Duodenal mucosa (tissue), 2 donors: ENCODE measurements at regions not wholly inside any gene's neighbourhood (a gene's known extent, or its start where the extent isn't known, plus 50 kb on each side); places are given as distances from the start of the nearest gene placed in this dataset.

Experiments used
- H3K27ac ChIP-seq: one replicate; pipeline ENCODE4 v1.7.0; 2013; ENCODE audit warnings: low read depth, low read length
- H3K27me3 ChIP-seq, 2 donors: one replicate each; pipeline ENCODE4 v1.7.0; 2013; ENCODE audit warnings: low read length in 2 of 2, control low read depth in 1 of 2; ENCODE audit not compliant: insufficient read depth in 2 of 2, control insufficient read depth in 1 of 2
- H3K36me3 ChIP-seq, 2 donors: one replicate each; pipeline ENCODE4 v1.7.0; 2013; ENCODE audit warnings: low read length in 2 of 2, control low read depth in 1 of 2; ENCODE audit not compliant: insufficient read depth in 2 of 2, control insufficient read depth in 1 of 2
- H3K4me1 ChIP-seq, 2 donors: one replicate each; pipeline ENCODE4 v1.7.0; 2013; ENCODE audit warnings: low read length in 2 of 2, control low read depth in 1 of 2; ENCODE audit not compliant: insufficient read depth in 2 of 2, control insufficient read depth in 1 of 2
- H3K4me3 ChIP-seq, 2 donors: one replicate each; pipeline ENCODE4 v1.7.0; 2013; ENCODE audit warnings: low read length in 2 of 2, low read depth in 1 of 2
- H3K9ac ChIP-seq, 2 donors: one replicate each; pipeline ENCODE4 v1.7.0; 2013; ENCODE audit warnings: low read length in 2 of 2, low read depth in 1 of 2
- H3K9me3 ChIP-seq, 2 donors: one replicate each; pipeline ENCODE4 v1.7.0; 2013; ENCODE audit warnings: low read length in 2 of 2, control low read depth in 1 of 2; ENCODE audit not compliant: control insufficient read depth in 1 of 2

DNA sequence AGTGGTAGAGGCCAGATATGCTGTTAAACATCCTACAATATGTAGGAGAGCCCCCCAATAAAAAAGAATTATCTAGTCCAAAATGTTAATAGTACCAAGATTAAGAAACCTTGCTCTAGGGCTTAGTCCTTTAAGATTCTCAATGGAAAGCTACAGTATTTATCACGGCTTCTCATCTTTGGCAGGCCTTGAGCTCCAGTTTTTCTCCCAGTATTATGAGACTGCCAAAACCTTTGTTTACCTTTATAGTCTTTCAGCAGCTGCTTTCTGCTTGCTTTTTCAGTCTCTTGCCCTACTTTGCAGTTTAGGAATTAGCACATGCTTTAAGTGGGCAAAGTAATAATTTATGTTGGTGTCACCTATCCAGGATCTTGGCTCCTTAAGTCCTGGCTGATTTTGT is 59.7 kb downstream of the NHLRC1 start:
- Histone ChIP-seq H3K9me3 (no peaks in the 10 kb centered on the region), H3K4me1 (no peaks in the 10 kb centered on the region), H3K9ac (no peak overlapping the region), H3K27ac (no peak overlapping the region), H3K27me3 (no peaks in the 10 kb centered on the region), H3K36me3 (no peaks in the 10 kb centered on the region), H3K4me3 (no peak overlapping the region)

DNA sequence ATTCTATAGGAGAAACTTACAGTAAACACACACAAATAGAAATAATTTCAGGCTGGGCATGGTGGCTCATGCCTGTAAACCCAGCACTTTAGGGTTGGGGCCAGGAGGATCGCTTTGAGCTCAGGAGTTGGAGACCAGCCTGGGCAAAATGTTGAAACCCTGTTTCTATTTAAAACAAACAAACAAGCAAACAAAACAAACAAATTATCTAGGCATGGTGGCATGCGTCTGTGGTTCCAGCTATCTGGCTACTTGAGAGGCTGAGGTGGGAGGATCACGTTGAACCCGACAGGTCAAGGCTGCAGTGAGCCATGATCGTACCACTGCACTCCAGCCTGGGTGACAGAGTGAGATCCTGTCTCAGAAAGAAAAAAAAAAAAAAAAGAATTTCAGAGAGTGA is 64.0 kb downstream of the NHLRC1 start:
- Histone ChIP-seq H3K27ac (no peak overlapping the region), H3K27me3 (peaks cover 0 to 3% of the 10 kb centered on the region in 2 donors), H3K36me3 (no peaks in the 10 kb centered on the region), H3K4me3 (no peak overlapping the region), H3K4me1 (peaks cover 14 to 27% of the 10 kb centered on the region in 2 donors), H3K9ac (no peak overlapping the region), H3K9me3 (no peaks in the 10 kb centered on the region)

DNA sequence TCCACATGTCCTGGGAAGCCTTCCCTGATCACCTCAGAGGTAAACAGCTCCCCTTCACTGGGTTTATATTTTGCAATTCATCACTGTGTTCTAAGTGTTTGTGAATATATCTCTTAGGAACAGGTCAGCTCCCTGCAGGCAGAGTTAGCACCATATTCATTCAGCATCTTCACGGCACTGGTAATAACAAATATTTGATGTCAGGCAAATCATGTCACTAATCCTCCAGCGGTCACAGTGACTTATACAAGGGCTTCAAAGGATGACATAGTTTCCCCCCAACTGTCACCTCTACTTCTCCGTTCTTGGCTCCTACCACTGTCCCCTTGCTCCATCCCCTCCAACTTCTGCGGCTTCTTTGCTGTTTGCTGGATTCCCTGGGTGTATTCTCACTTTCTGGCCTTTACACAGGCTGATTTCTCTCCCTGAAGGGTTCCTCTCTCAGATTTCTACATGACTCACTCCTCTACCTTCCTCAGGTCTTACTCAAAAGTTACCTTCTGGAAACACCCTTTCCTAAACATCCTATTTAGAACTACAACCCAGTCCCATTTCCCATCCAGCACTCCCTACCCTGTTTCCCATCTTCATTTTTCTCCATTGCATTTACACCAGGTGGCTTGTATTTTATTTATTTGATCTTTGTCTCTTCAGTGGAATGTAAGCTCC is 66.6 kb downstream of the NHLRC1 start:
- Histone ChIP-seq H3K27ac (no peak overlapping the region), H3K9ac (no peak overlapping the region), H3K27me3 (peaks cover 0 to 3% of the 10 kb centered on the region in 2 donors), H3K9me3 (no peaks in the 10 kb centered on the region), H3K4me3 (no peak overlapping the region), H3K4me1 (peaks cover 21 to 43% of the 10 kb centered on the region in 2 donors), H3K36me3 (no peaks in the 10 kb centered on the region)

- H3K9me3 ChIP-seq: no peaks in the 10 kb centered on the region
- no peak overlapping the region for H3K4me3 ChIP-seq
- H3K27me3 ChIP-seq: peaks cover 0 to 3% of the 10 kb centered on the region in 2 donors
- no peak overlapping the region for H3K27ac ChIP-seq
- H3K36me3 ChIP-seq: no peaks in the 10 kb centered on the region
- no peak overlapping the region for H3K9ac ChIP-seq
- H3K4me1 ChIP-seq: peaks cover 21 to 43% of the 10 kb centered on the region in 2 donors
Measured at GRCh38 chr6:18055098-18055497, 67.4 kb downstream of the NHLRC1 start.

- no peaks in the 10 kb centered on the region for H3K9me3 ChIP-seq
- H3K4me3 ChIP-seq: peak overlapping the region in 1 of 2 donors; percentile 14
- peaks cover 21 to 43% of the 10 kb centered on the region in 2 donors for H3K4me1 ChIP-seq
- peak overlapping the region in 1 of 2 donors; percentile 15 for H3K9ac ChIP-seq
- H3K27ac ChIP-seq: no peak overlapping the region
- H3K36me3 ChIP-seq: no peaks in the 10 kb centered on the region
- H3K27me3 ChIP-seq: peaks cover 0 to 3% of the 10 kb centered on the region in 2 donors
Measured at GRCh38 chr6:18053555-18054445, 66.4 kb upstream of the KIF13A start.

GRCh38 chr6:18053078-18053477 is 65.6 kb upstream of the KIF13A start:
- H3K9me3 ChIP-seq: no peaks in the 10 kb centered on the region
- H3K27ac ChIP-seq: peak overlapping the region; percentile 42
- peak overlapping the region in 1 of 2 donors; percentile 15 for H3K9ac ChIP-seq
- H3K4me3 ChIP-seq: peak overlapping the region in 1 of 2 donors; percentile 16
- peaks cover 23 to 46% of the 10 kb centered on the region in 2 donors for H3K4me1 ChIP-seq
- peaks cover 0 to 3% of the 10 kb centered on the region in 2 donors for H3K27me3 ChIP-seq
- H3K36me3 ChIP-seq: no peaks in the 10 kb centered on the region

GRCh38 chr6:18049646-18050045 is 62.2 kb upstream of the KIF13A start:
- Histone ChIP-seq H3K9ac (no peak overlapping the region), H3K36me3 (no peaks in the 10 kb centered on the region), H3K9me3 (no peaks in the 10 kb centered on the region), H3K27me3 (no peaks in the 10 kb centered on the region), H3K27ac (no peak overlapping the region), H3K4me1 (peaks cover 25 to 39% of the 10 kb centered on the region in 2 donors), H3K4me3 (no peak overlapping the region)

DNA sequence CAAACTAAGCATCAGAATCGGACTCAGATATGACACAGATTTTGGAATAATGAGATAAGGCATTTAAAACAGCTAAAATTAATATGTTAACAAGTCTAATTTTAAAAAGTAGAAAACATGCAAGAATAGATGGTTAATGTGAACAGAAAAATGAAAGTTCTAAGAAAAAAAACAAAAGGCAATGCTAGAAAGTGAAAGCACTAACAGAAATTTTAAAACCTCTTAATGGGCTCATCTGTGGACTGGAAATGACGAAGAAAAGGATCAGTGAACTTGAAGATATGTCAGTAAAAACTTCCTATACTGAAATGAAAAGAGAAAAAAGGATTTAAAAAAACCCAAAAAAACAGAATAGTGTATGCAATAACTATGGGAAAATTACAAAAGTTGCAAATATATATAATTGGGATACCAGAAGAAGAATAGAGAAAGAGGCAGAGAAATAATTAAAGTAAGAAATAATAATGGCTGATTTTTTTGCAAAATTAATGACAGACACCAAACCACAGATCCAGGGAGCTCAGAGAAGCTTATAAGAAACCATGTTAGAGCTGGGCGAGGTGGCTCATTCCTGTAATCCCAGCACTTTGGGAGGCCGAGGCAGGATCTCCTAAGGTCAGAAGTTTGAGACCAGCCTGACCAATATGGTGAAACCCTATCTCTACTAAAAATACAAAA is 61.7 kb upstream of the KIF13A start:
- no peak overlapping the region for H3K27ac ChIP-seq

DNA sequence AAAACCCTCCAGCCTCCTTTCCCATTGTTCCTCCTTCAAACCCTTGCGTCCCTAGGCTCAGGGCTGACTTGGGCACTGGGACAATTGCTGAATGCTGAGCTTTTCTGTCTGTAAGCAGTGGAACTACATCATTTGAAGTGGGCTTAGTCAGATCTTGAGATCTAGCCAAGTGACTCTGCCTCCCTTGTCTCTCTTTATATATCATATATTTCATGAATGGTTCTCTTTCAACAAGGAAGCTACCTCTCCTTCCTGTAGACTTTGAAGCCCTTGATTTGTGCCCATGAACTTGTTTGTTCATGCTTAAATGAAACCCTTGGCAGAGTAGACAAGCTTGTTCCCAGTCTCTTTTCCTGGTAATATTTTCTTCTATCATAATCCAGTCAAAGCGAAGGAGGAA is 60.0 kb upstream of the KIF13A start:
- H3K36me3 ChIP-seq: no peaks in the 10 kb centered on the region
- no peak overlapping the region for H3K4me3 ChIP-seq
- no peak overlapping the region for H3K9ac ChIP-seq
- H3K27me3 ChIP-seq: no peaks in the 10 kb centered on the region
- peaks cover 22% of the 10 kb centered on the region in 2 donors for H3K4me1 ChIP-seq
- no peaks in the 10 kb centered on the region for H3K9me3 ChIP-seq
- H3K27ac ChIP-seq: no peak overlapping the region

More for the DNA sequence above, 61.7 kb upstream of the KIF13A start:
- Histone ChIP-seq H3K36me3 (no peaks in the 10 kb centered on the region), H3K4me1 (peaks cover 23 to 35% of the 10 kb centered on the region in 2 donors), H3K9me3 (no peaks in the 10 kb centered on the region), H3K4me3 (no peak overlapping the region), H3K27me3 (no peaks in the 10 kb centered on the region), H3K9ac (no peak overlapping the region)

GRCh38 chr6:18045507-18045906 is 58.1 kb upstream of the KIF13A start:
- no peak overlapping the region for H3K4me3 ChIP-seq
- H3K9me3 ChIP-seq: no peaks in the 10 kb centered on the region
- peaks cover 13 to 22% of the 10 kb centered on the region in 2 donors for H3K4me1 ChIP-seq
- no peak overlapping the region for H3K27ac ChIP-seq
- no peaks in the 10 kb centered on the region for H3K36me3 ChIP-seq
- H3K9ac ChIP-seq: no peak overlapping the region
- H3K27me3 ChIP-seq: no peaks in the 10 kb centered on the region
